ENCODE measurements at regions not wholly inside any gene's neighbourhood (a gene's known extent, or its start where the extent isn't known, plus 50 kb on each side); places are given as distances from the start of the nearest gene placed in this dataset.
"Not testable (repeated sequence)": the region's sequence is repeated elsewhere in the genome, so short reads cannot be mapped to it uniquely, and the experiment has no call there.

DNA sequence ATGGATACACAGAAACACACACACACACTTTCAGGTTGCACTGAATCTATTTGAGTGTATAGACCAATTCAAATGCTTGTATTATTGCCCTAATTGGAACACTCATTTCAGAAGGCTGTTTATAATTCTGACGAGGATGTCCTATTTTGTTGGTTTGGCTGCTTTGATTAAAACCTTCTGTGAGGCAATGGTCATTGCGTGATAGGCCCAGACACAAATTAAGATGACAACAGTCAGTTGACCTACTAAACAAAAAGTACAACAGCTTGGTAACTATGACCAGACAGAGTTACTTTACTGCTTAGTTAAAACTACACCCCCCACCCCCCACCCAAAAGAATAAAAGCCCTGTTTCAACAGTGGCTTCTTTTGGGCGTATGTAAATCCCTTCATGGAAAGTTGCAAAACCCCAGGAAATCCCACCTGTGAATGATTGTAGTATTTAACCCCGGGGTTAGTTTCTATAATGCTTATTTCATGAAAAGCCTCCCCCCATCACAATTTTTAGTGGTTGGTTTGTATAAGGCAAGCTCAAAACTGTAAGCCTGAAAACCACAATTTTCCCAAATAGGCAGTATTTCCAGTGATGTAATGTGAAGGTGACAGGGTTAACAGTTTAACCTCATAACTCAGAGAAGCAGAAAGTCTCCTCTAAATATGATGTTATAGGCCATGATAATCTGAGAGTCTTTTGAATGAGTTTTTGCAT lies 340.8 kb downstream of the FGF10 start:
- no peak for DNase-seq

DNA sequence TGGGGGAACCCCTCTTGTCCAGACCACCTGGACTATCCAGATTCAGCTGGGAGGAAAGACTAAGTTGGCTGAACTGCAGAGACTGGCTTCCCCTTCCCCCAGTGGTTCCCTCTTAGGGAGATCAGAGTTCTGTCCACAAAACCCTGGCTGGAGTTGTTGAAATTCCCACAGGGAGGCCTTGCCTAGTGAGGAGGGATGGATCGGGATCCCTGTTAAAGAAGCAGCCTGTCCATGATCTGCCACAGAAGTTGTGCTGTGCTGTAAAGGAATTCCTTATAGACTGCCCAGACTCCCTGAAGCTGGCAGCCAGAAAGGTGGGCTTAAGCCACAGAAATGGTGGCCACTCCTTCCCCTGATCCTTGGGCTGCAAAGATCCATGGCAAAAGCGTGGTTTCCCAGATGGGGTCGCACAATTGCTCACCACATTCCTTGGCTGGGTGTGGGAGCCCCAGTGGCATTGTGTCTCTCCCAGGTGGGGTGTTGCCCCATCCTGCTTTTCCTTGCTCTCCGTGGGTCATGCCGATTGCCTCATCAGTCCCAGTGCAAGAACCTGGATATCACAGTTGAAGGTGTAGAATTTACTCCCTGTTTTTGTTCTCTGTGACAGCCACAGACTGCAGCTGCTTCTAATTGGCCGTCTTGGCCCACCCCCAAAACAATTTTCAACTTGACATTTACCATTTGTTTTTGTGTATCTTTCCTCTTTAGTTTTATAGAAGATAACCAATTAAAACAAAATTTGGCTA lies 342.4 kb downstream of the FGF10 start:
- no peak for DNase-seq

DNA sequence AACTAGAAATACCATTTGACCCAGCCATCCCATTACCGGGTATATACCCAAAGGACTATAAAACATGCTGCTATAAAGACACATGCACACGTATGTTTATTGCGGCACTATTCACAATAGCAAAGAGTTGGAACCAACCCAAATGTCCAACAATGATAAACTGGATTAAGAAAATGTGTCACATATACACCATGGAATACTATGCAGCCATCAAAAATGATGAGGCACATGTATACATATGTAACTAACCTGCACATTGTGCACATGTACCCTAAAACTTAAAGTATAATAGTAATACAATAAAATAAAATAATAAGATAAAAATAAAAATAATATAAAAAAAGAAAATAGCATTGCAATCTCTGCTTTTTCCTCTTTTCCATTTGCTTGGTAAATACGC lies 344.7 kb downstream of the FGF10 start:
- DNase-seq = not testable (repeated sequence)

DNA sequence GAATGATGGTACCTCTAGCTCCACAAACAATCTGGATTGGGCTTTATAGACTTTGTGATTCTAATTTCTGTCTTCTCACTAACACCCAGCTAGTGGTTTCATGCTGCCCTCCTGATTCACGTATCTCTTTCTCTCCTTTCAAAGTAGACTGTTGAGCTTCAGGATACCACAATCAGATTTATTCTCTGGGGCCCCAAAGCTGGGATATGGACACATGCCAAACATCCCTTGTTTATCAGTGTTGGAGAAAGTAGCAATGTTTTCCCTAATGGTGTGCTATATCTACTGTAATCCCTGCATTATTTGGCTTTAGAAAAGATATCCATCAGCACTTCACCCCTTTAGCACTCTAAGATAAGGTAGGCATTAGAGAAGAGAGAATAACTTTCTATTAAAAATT lies 361.0 kb downstream of the FGF10 start:
- DNase-seq = no peak

DNA sequence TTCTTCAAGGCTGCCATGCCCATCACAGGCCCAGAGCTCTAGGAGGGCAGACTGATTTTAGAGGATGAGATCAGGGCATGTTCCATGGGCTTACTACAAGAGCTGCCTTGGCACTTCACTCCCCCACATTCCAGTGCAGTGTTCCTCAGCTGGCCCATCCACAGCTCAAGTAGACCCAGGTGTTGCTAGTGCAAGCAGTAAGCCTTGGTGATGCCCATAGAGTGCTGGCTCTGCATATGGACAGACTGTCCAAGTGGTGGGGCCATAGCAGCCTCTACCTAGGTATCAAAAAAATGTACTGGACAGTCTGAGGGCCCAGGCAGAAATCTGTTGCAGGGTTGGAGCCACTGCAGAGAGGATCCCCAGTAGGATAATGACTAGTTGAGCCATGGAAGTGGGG lies 366.6 kb downstream of the FGF10 start:
- no peak for DNase-seq

DNA sequence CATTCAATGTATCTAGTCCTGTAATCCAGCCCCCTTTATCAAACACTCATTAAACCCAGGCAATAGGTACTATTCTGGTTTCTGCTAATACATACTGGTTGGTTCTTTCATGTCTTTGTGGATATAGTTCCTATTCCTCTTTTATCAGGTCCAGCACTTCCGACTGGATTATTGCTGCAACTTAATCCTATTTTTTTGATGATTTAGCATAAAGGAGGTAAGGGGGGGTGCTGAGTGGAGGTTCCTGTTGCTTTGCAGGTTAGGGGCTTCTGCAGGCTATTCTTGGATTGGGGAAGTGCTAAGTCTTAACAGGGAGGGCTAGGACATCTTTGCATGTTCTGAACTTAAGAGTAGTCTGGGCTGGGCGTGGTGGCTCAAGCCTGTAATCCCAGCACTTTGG lies 377.7 kb downstream of the FGF10 start:
- DNase-seq = no peak

DNA sequence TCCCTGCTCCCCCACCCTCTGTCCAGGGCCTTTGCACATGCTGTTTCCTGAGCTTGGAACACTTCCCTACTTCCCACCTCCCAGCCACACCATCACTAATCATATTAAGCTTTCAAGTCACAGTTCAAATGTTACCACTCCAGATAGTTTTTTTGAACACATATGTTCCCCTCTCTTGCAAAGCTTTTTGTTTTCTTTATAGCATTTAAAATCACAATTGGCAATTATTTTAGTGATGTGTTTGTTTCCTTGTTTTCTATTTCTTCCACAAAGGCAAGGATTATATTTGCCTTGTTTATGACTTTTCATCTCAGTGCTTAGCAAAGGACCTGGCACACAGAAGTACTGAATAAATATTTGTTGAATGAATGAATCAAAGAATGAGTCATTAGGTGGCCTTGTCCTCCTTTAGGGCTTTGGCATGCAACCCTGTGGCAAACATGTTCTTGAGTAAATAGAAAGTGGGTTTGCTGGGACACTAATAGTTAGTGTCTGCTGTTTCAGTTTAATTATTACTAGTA lies 386.8 kb downstream of the FGF10 start:
- no peak for DNase-seq

DNA sequence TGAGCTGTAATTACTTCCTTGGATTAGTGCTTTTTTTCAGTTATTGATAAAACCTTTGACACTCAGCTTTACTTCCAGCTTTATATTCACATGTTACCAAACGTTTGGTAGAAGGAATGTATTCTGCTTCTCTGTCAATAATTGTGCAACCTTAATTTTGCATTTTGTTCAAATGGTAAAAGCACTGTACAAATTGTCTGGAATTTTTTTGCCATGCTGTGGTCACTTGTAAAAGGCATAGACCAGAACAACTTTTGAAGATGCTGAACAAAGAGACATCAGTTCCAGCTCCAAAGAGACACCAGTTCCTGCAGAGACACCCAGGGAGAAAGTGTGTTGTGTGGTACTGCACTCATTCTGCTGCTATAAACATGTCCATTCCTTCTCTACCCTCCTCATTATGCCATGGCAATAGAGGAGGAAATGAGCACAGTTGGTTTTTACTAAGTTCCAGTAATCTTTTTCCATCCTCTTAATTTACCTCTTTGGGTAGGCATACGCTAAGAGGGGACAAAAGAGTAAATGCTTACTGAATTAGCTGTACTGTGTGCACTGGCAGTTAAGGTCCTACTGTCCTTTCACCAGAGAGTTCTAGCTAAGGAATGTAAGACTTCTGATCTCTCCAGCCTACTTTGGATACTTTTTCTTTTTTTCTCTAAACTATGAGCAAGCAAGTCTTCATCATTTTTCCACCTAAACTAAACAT lies 387.4 kb downstream of the FGF10 start:
- no peak for DNase-seq

DNA sequence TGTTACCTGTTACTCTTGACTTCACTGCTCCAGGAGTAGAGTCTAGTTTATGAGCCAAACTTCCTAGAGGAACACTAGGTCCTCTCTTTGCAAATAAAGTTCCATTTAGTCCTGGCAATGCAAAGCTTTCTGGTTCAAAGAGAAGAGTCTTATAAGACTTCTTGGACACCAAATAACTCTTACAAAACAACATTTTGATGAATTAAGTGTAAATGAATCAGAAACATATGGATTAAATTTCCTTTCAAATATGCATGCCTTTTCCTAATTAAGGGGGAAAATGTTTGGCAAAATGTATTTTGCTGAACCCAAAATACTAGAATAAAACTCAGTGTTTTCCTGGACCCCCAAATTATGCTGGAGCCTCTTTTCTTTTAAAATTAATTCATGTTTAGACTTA lies 388.0 kb downstream of the FGF10 start:
- DNase-seq = no peak

DNA sequence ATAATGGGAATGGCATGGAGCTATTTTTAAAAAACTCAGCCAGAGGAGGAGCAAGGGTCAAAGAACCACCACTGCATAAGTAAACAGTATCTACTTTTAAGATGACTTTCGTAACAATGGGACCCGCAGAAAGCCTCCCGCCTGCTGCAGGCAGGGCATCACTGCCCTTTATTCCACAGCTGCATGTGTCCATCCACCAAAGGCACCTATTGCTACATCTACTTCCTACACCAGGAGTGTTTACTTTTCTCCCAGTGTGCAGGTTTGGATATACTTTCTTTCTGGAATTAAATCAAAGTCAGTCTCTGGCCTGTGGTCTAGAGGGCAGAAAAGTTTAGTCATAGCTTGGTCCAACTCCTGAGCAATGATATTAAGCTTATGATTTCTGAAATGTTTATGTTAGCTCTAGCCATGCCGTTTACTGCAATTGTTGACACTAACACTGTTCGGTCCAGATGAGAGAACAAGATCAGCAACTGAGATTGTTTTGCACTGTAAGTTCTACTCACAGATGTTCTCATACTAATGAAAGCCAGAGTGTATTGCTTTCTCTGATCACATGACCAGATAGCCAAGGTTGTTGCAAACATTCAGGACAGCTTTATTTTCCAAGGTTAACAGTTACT lies 391.5 kb downstream of the FGF10 start:
- no peak for DNase-seq

DNA sequence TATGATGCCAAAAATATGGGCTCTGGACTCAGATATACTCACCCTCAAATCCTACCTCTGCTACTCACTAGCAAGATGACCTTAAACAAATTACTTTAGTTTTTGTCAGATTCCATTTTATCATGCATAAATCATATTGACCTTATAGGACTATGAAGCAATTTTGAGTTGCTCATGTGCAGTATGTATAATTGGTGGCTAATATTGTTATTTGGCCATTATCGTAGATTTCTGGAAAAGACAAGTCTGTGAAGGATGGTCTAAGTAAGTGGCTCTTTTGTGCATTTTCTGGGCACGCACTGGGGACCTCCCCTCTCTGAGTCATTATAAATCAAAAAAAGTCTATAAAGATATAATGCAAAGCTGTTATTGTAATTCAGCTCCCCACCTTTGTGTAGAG lies 393.0 kb downstream of the FGF10 start:
- DNase-seq = no peak

DNA sequence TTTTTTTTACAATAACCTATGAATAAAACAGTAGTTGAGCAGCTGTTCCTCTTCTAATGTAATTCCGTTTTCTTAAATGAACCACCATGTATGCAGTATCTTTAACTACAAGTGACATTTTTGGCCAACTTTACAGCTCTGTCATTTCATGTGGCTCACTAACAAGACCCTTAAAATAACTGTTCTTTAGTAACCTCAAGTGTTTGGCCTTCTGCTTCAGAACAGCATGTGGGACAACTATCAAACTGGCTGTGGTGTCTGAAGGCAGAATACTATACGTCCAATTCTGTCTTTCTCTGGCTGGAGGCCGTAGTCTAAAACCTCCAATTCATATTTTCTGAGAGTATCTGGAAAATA lies 391.4 kb downstream of the NNT start:
- DNase-seq = no peak

DNA sequence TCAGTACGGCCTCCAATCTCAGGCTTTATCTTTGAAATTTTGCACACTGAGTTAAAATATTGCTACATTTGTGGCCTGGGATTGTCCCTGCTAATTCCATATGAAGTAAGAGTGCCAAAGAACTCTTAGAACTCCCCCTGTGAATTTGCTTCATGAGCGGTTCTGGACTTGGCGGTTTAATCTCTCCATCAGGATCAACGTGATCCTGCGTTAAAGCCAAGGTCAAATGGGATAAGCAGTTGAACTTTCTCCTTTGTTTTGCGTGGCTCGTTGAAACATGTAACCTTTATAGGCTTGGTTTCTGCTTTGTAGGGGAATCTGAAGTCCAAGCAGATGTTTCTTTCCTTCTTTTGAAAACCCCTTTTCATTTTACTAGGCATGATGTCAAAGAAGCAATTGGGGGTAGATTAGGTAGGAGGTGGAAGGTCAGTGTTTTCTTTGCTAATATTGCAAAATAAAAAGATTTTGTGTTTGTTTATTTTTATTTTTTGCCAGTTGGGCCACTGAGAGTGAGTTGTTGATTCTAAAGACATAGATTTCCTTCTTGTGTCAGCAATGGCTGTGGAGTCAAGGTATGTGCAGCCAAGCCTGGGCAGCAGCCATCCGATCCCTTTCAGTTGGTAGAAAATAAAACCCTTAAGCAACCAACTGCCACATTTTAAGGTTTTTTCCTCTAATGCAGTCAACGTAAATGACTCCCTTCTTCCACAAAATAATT lies 390.8 kb downstream of the NNT start:
- no peak for DNase-seq

DNA sequence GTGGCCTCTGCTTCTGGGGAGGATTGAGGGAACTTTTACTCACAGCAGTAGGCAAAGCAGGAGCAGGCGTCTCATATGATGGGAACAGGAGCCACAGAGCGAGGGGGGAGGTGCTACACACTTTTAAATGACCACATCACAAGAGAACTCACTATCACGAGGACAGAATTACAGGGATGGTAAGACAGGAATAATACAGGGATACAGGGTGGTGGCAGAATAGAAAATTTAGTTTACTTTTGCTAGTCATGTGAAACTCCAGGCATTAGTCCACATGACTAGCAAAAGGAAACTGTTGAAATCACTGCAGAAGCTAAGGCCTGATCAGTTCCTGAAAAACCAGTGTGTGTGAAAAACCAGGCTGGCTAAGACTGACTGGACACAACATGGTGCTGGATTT lies 382.4 kb downstream of the NNT start:
- DNase-seq = no peak

DNA sequence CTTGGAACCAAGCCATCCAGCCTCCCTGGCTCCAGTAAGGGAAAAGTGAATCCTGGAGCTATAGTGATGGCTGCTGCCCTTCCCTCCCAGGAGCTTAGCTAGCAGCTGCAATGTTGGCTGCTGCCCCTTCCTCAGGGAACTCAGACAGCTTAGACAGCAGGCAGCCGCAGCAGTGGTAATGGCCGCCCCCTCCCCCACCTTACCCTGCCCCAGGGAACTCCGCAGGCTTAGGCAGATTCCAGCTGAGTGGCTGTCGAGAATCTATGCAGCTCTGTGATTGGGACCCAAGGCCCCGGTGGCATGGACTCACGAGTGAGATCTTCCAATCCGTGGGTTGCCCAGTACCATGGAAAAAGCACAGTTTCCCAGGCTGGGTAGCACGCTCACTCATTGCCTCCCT lies 378.6 kb downstream of the NNT start:
- DNase-seq = no peak

DNA sequence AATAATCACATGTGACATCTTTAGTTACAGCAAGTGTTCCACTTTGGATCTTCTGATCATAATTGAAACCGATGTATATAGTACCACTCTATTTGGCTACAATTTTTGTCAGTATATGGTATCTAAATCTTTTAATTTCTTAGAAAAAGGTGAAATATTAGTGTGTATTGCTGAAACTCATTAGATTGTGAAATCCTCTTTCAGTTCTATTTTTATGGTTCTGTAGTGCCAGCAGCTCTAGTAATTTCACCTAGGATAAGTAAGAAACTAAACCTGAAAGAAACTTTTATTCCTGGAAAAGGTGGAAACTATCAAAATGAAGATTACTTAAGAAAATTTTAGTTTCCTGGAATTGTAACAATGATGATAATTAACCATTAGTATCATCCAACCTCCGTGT lies 370.9 kb downstream of the NNT start:
- DNase-seq = no peak

DNA sequence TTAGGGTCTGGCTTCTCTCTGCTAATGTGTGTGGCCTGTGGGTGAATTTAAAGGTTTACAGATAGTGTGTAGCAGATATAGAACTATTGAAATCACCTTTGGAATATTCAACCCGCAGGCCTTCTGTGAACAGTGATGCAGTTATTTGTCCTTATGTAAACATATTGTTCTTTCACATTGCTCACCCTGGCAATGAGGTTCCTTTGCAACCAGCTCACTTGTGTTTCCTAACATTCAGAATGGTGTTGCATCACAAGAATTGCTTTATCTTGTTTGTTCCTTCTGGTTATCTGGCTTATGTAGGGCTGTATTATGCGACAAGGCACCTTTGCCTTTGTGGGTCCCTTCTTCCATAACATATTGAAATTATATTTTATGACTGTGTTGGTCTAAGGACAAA lies 370.3 kb downstream of the NNT start:
- no peak for DNase-seq

DNA sequence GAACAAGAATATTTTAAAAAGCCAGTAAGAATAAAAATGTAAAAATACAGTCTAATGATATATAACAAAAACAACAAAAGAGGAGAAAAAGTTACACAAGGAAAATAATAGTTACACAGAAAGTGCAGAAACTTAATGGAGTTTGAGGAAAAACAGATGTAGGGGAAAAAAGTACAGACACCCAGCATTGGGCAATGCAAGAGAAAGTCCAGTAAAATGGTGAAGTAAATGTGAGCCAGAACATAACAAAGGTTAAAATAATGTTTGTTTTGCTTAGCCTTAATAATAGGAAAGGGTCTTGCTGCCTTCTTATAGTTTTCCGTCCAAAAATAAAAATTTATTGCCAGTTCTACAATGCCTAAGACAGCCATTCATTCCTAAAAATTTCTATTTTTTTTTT lies 364.2 kb downstream of the NNT start:
- no peak for DNase-seq

DNA sequence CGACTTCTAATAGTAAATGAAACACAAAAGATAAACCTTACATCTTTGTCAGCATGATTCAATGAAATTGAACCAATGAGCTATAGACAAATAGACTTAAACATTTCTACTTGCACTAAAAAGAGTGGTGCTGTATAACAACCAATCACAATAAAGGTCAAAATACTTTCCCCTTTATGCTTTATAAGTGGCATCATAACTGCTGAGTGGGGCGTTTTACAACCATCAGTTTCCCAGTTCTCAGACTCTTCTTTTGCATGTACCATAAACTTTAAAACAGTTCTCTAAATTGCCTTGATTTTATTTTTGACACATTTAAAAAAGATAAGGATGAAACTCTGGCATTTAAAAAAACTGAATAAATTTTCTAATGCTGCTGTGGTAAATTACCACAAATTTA lies 356.2 kb downstream of the NNT start:
- DNase-seq = no peak

DNA sequence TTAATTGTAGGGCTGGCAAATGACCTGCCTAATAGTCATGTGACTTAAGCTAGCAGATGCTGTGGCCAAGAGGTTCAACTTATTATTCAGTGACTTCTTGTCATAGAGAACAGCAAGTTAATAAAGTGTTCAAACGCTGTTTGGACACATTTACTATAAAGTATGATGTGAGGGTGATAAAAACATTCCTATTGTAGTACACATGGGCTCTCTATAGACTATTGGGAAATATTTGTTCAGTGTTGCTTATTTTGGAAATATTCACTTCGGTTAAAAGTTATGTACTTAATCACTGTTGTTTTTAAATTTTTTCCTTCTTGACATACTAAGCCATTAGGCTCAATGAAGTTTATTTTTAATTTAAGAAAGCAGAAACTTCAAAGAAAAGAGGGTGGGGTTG lies 345.0 kb downstream of the NNT start:
- DNase-seq = no peak

DNA sequence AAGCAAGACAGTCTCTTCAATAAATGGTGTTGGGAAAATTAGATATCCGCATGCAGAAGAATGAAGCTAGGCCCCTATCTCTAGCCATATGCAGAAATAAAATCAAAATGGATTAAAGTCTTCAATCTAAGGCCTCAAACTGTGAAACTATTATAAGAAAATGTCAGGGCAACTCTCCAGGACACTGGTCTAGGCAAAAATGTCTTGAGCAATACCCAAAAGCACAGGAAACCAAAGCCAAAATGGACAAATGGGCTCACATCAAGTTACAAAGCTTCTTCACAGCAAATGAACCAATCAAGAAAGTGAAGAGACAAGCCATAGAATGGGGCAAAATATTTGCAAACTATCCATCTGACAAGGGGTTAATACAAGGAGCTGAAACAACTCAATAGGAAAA lies 338.8 kb downstream of the NNT start:
- DNase-seq = no peak

DNA sequence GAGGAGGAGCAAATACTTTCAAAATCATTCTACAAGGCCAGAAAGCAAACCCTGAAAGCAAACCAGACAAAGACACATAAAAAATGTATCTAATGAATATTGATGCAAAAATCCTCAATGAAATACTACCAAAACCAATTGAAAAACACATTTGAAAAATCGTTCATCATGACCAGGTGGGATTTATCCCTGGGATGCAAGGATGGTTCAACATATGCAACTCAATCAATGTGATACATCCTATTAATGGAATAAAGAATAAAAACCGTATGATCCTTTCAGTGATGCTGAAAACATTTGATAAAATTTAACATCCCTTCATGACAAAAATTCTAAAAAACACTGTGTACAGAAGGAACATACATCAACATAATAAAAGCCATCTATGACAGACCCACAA lies 337.6 kb downstream of the NNT start:
- no peak for DNase-seq

DNA sequence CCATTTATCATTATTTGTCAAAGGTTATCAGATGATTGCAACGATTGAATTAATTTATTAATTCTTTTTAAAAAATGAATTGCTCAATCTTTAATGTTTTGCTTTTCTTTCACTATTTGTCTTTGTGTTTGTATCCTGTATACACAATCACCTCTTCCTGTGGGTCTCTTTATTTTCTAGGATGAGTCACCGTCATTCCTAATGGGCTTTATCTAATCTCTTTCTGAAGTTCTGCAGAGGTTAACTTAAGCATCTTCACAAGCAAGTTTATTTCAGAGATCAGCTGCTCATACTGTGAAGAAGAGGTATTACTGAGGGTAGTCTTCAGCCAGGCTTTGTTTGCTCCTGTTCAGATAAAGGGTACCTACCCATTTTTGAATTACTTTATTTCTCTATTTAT lies 323.9 kb downstream of the NNT start:
- DNase-seq = no peak
